ENCODE measurements at regions not wholly inside any gene's neighbourhood (a gene's known extent, or its start where the extent isn't known, plus 50 kb on each side); places are given as distances from the start of the nearest gene placed in this dataset.

- DNase-seq (ENCODE audit: low spot score), result no peak
Measured at GRCh38 chr9:117548556-117548955, 133.7 kb upstream of the ASTN2 start.

- DNase-seq (ENCODE audit: low spot score), result no peak
Measured at GRCh38 chr9:117547904-117548303, 133.0 kb upstream of the ASTN2 start.

GRCh38 chr9:117546894-117547678 lies 132.2 kb upstream of the ASTN2 start:
- DNase-seq (ENCODE audit: low spot score), result no peak

GRCh38 chr9:117545846-117546245 lies 131.0 kb upstream of the ASTN2 start:
- no peak for DNase-seq (ENCODE audit: low spot score)

GRCh38 chr9:117543089-117543488 lies 128.2 kb upstream of the ASTN2 start:
- DNase-seq (ENCODE audit: low spot score), result no peak

GRCh38 chr9:117542021-117542420 lies 127.2 kb upstream of the ASTN2 start:
- DNase-seq (ENCODE audit: low spot score), result no peak

- no peak for DNase-seq (ENCODE audit: low spot score)
Measured at GRCh38 chr9:117541181-117541580, 126.3 kb upstream of the ASTN2 start.

GRCh38 chr9:117535973-117536372 lies 121.1 kb upstream of the ASTN2 start:
- DNase-seq (ENCODE audit: low spot score), result no peak

GRCh38 chr9:117535434-117535833 lies 120.6 kb upstream of the ASTN2 start:
- no peak for DNase-seq (ENCODE audit: low spot score)

GRCh38 chr9:117528225-117528624 lies 113.4 kb upstream of the ASTN2 start:
- no peak for DNase-seq (ENCODE audit: low spot score)

- DNase-seq (ENCODE audit: low spot score), result no peak
Measured at GRCh38 chr9:117526674-117527073, 111.8 kb upstream of the ASTN2 start.

GRCh38 chr9:117523531-117524153 lies 108.8 kb upstream of the ASTN2 start:
- no peak for DNase-seq (ENCODE audit: low spot score)

- no peak for DNase-seq (ENCODE audit: low spot score)
Measured at GRCh38 chr9:117521293-117521692, 106.4 kb upstream of the ASTN2 start.

- no peak for DNase-seq (ENCODE audit: low spot score)
Measured at GRCh38 chr9:117516676-117517632, 102.1 kb upstream of the ASTN2 start.

- peak; percentile 84 for DNase-seq (ENCODE audit: low spot score)
Measured at GRCh38 chr9:117511852-117512481, 97.1 kb upstream of the ASTN2 start.

GRCh38 chr9:117496307-117496706 lies 81.5 kb upstream of the ASTN2 start:
- no peak for DNase-seq (ENCODE audit: low spot score)

- DNase-seq (ENCODE audit: low spot score), result no peak
Measured at GRCh38 chr9:117494401-117495090, 79.7 kb upstream of the ASTN2 start.

GRCh38 chr9:117492476-117492875 lies 77.6 kb upstream of the ASTN2 start:
- DNase-seq (ENCODE audit: low spot score), result no peak

GRCh38 chr9:117491491-117491890 lies 76.6 kb upstream of the ASTN2 start:
- DNase-seq (ENCODE audit: low spot score), result no peak

- no peak for DNase-seq (ENCODE audit: low spot score)
Measured at GRCh38 chr9:117490199-117490598, 75.3 kb upstream of the ASTN2 start.

- peak; percentile 12 for DNase-seq (ENCODE audit: low spot score)
Measured at GRCh38 chr9:117488659-117489058, 73.8 kb upstream of the ASTN2 start.
